ENCODE measurements at regions not wholly inside any gene's neighbourhood (a gene's known extent, or its start where the extent isn't known, plus 50 kb on each side); places are given as distances from the start of the nearest gene placed in this dataset.
"Not testable (repeated sequence)": the region's sequence is repeated elsewhere in the genome, so short reads cannot be mapped to it uniquely, and the experiment has no call there.

DNA sequence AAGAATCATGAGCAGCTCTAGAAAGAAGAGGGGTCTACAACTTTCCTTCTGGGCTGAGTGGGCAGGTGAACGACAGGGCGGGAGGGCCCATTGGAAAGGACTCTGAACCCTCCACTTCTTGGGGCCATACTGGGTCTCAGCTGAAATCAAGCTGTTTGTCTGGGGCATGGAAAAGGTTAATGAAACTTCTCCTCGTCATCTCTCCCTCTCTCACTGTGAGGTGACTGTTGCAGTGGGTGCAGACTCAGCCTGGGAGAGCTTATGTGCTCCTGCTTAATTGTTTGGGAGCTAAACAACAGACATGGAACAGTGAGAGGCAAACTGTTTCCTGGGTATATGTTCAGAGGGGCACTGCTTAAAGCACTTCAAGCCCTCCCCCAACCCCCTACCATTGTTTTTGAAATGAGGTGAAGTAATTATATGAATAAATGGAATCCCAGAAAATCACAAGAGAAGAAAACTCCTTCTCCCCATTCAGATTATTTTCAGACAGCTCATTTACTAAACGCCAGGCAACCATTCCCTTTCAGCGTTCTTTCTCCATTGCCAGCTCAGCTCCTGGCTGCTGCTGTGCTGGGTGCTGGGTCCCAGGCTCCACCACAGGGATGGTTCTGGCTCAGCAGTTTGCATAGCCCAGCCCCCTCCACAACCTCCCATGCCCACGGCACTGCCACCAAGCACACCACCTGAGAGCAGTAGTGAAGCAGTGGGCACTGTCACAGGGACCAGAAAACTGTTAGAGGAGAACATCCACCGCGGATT, 444.9 kb upstream of the TBL1XR1 start:
- in situ Hi-C loops (cut with HindIII; ENCODE audit: low sequenced_read_pairs) = no loop called here

DNA sequence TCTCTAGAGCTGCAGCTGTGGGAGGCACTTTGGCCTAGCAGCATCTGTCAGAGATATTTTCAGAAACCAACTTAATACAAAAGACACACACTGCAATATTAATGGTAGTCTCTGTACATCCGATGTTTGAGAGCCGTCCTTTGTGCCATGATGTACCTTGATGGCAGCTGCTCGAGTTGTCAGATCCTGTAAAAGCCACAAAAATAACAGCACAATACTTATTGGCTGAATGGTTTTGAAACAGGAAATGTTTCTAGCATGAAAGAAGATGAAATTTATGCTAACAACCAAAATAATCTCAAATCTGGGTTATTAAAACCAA, 445.5 kb upstream of the TBL1XR1 start:
- in situ Hi-C loops (cut with HindIII; ENCODE audit: low sequenced_read_pairs) = no loop called here

DNA sequence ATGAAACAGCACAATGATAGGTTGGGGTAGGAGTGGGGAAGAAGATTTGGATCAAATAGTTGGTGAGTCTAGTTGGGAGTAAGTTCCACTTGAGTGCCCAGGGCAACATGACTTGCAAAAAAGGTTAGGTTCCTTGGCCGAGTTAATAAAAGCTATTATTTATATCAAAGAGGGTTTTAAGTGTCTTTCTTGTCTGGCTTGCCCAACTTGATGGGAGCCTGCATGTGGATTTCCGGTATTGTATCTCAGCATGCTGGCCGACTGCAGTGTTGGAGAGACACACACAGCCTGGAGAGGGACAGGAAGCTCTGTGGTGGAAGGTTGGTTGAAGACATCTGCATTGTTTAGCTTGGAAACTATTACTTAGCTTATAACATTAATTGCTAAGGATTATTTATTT, 449.5 kb upstream of the TBL1XR1 start:
- in situ Hi-C loops (cut with HindIII; ENCODE audit: low sequenced_read_pairs) = no loop called here

DNA sequence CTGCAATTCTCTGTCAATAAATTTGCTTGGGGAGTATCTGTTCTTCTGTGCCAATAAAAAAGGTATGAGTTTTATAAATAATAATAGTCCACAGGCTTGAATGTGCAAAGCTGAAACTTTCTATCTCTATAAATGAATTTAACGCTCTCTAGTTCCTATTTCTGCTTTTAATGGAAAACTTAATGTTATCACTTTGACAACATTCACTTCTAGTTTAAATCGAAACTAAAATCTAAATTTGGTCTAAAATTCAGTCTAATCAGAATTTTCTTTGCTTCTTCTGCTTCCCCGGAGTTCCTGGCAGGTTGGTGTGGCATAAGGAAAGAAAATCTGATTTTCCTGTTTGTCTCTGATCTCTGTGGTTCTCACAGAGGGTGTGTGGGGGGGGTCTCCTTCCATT, 450.1 kb upstream of the TBL1XR1 start:
- in situ Hi-C loops (cut with HindIII; ENCODE audit: low sequenced_read_pairs) = no loop called here

DNA sequence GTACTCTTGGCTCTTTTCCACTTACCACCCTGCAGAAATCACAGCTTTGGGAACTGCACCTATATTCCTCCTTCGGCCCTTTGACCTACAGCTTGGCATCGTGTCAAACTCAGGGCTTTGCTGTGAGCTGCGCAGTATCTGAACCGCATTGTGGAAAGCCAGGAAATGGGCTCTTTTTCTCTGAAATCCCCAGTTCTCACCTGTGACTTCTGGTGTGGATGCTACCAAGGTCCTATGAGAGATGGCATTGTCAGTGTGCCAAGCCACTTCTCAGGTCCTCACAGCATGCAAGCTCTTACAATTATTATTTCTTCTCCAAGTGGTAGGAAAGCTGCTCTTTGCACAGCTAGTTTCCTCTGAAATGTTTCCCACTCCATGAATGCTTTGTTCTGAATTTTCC, 450.6 kb upstream of the TBL1XR1 start:
- in situ Hi-C loops (cut with HindIII; ENCODE audit: low sequenced_read_pairs) = no loop called here

DNA sequence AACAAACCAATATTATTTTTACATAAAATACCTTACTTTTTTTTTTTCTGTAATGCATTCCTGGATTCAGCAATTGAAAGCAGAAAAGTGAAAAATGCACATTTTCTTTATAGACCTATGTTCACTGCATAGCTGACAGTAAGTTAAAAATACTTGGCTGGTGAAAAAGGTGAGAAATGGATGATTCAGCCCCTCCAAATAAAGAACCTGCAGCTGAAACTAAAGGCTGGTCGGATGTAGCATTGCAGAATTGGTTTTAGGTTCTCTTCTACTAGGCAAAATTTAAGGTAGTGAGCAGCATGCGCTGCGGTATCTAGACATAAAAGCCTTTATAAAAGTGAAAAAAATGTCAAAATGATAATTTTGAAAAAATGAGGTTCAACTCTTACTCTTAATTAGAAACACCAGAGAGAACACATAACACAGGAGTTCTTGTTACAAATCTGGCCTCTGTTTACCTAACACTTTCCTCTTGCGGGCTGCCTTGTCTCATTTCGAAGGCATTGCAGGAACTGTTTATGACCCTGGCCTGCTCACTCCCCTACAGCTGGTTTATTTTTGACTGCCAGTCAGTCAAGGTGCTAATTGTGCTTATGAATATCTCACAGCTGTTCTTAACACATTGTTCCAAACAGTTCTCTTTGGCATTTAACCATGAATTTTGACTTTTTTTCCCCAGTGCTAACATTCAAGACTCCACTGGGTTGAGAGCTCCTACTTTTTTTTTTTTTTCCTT, 455.4 kb upstream of the TBL1XR1 start:
- in situ Hi-C loops (cut with HindIII; ENCODE audit: low sequenced_read_pairs) = no loop called here

DNA sequence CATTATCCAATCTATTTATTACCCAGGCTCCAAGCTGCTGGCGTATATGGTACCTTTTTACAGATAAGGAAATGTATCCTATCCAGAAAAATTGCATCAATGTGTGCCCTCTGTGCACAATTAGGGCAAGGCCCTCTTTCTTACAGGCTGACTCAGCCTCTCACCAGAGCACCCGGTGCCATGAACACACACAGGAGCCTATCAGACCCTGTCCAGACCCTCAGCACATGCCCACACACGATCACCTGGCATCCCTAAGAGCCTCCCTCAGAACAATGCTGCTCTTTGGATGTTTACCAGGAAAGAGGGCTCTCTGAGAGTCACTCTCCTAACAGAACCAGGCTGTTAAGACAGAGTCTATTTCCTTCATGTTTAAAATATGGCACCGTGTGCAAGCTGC, 460.0 kb upstream of the TBL1XR1 start:
- in situ Hi-C loops (cut with HindIII; ENCODE audit: low sequenced_read_pairs) = no loop called here

DNA sequence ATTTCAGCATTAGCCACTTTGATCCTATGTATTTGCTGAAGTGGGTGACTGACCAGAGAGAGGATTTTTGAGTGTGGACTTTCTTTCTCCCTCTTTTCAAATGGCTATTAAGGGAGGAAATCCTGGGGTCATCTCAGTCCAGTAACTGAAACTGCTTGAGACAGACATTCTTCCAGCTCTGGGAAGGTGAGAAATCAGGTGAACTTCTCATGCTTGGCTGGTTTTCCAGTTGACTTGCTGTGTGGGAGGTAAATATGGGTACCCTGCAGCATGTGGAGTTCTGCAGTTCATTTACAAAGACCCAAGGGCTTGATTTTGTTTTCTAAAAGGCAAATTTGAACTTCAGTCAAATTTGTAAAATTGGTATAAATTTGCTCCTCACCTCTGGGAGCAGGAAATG, 461.1 kb upstream of the TBL1XR1 start:
- in situ Hi-C loops (cut with HindIII; ENCODE audit: low sequenced_read_pairs) = no loop called here

DNA sequence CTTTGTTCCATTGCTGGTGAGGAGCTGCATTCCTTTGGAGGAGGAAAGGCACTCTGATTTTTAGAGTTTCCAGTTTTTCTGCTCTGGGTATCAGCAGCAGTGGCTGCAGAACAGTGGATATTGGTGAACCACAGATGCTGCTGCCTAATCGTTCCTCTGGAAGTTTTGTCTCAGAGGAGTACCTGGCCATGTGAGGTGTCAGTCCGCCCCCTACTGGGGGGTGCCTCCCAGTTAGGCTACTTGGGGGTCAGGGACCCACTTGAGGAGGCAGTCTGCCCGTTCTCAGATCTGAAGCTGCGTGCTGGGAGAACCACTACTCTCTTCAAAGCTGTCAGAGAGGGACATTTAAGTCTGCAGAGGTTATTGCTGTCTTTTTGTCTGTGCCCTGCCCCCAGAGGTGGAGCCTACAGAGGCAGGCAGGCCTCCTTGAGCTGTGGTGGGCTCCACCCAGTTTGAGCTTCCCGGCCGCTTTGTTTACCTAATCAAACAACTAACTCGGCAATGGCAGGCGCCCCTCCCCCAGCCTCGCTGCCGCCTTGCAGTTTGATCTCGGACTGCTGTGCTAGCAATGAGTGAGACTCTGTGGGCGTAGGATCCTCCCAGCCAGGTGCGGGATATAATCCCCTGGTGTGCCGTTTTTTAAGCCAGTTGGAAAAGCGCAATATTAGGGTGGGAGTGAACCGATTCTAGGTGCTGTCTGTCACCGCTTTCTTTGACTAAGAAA, 467.3 kb upstream of the TBL1XR1 start:
- in situ Hi-C loops (cut with HindIII; ENCODE audit: low sequenced_read_pairs) = not testable (repeated sequence)

DNA sequence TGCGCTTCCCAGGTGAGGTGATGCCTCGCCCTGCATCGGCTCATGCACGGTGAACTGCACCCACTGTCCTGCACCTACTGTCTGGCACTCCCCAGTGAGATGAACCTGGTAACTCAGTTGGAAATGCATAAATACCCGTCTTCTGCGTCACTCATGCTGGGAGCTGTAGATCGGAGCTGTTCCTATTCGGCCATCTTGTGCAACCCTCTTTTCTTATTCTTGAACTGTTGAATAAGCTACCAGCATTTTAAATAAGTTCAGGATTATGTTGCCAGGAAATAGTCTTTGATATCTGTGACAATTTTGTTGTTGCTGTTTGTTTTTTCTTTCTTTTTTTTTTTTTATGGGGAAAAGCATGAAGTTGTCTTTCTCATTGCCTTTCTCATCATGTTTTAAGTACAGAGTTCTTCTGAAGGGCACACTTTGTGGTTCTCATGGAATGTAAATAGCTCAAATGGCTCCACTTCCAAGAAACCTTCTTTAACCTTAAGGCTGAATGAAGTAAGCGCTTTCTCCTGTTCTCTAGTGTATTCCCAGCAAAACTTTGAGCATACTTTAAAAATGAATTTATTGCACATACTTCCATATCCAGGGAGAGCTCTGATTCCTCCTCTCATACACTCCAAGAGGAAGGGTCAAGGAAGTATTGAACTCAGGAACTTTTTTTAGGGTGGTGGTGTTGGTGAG, 468.0 kb upstream of the TBL1XR1 start:
- in situ Hi-C loops (cut with HindIII; ENCODE audit: low sequenced_read_pairs) = no loop called here

DNA sequence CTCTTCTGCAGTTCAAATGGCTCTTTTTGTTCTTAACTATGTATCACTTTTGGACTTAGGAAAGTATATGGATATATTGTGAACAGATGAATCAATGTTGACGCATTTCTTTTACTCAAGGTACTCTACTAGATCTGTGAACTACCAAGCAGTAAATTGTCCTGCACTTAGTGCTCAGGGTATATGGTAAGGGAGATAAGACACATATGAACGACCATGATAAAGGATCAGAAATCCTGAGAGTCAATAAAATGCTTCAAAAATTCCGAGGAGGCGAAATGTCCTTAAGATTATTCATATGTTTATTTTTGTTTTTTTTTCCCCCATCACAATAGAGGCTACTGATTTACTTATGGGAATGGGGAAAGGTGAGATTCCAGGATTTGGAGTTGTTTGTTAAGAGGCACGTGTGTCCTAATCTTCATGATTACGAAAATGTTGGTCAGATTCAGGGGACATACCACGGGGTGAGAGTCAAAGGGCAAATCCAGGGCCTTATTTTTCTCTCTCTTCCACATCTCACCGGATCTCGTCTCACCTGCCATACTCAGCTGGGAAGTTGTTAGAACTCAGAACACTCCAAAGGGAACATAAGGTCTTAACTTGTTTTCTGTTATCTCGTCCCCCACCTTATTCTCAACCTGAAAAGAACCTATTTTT, 475.1 kb upstream of the TBL1XR1 start:
- in situ Hi-C loops (cut with HindIII; ENCODE audit: low sequenced_read_pairs) = no loop called here

DNA sequence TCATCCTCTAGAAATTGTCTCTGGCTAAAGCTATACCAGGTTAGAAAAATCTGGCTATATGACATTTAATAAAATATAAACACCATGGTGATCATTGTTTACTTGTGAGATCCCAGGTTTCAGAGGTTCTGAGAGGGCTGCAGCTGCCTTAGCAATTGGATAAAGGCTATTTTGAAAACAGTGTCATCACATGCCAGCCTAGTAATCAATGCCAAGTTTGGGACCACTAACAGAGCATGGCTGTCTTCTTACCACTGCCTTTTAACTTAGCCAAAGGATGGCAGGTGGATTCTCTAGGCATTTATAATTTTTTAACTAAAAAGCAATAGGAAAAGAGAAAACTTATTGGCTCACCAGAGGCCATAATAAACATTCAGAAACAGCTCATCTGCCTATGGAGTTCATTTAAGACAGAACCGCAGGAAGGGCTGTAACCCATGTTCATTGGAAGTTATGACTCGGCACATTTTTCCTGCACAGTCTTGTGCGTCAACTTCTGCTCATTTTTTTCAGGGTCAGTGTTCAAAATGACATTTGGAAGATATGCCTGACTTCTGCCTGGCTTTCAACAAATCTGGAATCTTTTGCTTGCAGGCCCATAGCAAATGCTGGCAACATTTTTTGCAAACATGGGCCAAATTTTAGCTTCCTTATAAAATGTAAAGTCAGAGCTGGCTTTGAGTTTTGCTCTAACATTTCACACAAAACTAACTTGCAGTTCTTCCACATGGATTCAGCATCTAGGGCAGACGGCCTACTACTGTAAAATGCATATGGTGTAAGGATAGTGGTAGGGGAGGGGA, 476.0 kb upstream of the TBL1XR1 start:
- in situ Hi-C loops (cut with HindIII; ENCODE audit: low sequenced_read_pairs) = no loop called here

DNA sequence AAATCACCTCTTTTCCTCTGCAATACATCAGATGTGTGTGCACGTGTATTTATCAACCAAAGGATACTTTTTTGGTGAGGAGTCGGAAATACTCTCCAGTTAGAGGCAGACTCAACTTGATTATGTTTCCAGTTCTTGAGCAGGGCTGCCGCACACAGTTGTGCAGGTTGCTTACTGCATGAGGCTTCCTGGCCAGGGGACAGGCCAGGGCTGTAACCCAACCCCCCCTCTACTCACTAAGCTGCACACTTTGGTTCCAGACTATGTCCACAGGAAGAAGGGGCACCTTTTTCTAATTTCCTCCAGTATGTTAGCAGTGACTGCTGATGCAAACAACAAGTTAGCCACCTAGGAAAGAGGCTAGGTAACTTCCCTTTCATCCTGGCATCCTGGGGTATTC, 476.9 kb upstream of the TBL1XR1 start:
- in situ Hi-C loops (cut with HindIII; ENCODE audit: low sequenced_read_pairs) = no loop called here

DNA sequence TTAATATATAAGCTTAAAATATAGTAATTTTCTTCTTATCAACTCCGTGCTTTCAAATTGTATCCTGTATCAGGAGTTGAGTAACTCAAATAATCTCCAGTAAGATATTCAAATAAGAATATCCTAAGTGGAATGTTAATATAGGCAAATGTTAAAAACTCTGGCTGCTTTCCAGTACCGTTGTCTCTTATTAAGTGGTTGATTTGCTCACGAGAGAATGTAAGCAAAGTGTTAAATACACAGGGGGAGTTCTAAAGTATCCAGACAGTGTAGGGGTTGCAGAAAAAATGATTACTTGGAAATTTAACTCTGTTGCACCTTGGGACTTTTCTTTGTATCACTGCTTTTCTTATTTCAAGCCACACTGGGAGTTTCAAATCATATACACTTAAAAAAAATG, 478.9 kb upstream of the TBL1XR1 start:
- in situ Hi-C loops (cut with HindIII; ENCODE audit: low sequenced_read_pairs) = no loop called here

DNA sequence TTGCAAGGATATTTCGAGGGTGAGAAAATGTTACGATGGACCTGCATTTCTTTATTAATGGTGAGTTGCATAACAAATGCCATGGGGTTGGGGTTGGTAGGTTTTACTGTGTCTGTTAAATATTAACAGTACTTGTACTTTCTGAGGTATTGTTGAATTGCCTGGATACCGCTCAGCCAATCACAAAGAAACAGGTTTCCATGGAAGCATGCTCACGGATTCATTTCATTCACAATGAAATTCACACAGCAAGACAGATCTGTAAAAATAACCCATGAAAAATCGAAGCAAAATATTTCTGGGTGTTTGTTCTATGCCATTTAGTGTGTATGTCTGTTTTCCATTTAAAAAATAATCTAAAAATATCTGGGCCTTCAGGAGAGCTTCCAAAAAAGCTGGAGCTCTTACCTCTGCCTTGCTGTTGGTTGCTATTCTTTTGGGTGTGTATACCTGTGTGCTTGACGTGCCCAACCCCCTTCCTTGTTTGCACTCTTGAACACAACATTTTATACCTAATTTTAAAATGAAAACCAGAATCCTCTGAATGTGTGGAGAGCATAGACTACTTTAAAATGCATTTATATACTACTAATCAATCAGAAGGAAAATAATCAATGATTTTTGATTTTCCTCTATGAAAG, 479.8 kb upstream of the TBL1XR1 start:
- in situ Hi-C loops (cut with HindIII; ENCODE audit: low sequenced_read_pairs) = no loop called here

DNA sequence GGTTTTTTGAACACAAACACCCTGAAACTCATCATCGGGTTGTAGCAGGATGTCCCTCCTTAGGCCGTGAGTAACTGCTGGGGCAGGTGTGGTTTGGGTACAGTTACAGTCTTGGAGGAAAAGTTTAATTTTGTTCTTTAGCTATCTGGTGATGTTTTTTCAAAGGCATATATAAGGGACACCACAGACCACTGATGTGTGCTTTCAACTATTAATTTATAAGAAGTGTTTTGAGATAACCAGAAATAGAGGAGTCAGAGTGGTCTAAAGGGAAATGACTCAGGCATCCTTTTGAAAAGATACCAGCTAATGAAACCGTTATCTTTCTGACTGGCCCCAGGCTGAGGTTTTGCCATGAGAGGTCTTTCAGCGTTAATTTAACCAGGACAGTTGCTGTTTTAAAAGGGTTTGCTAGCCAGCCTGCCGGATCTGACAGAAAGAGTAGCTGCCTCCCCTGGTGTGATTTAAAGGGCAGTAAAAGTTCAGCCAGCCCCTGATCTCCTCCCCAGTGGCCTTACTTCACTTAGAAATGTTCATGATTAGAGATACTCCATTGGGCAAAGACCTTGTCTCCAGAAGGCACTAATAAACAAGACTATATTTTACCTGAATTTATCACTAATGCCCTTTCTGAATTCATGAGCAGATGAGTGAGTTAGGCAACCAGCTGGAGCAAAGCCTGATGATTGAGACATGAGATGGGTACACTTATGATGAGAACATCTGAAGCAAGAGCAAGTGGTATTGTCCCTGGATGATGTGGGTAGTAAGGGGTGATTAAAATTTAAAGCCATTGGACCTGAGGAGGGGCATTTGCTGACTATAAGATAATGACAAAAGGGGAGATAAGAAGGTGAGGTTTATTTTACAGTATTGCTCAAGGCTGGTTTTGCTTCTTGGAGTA, 482.5 kb upstream of the TBL1XR1 start:
- in situ Hi-C loops (cut with HindIII; ENCODE audit: low sequenced_read_pairs) = no loop called here

DNA sequence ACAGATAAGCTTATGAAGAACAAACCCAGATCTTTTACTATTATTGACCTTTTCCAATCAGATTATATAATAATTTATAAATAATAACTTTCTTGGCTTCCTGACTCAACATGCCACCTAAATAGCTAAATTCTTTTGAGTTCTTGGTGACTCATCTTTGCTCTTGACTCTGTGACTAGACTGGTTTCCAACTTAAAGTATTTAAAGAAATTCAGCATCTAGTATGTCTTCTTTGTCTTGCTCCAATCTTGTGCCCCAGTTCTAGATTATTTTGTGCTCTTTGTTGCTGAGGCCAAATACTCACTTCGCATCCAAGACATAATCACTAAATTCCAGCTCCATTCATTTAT, 483.2 kb upstream of the TBL1XR1 start:
- in situ Hi-C loops (cut with HindIII; ENCODE audit: low sequenced_read_pairs) = no loop called here

DNA sequence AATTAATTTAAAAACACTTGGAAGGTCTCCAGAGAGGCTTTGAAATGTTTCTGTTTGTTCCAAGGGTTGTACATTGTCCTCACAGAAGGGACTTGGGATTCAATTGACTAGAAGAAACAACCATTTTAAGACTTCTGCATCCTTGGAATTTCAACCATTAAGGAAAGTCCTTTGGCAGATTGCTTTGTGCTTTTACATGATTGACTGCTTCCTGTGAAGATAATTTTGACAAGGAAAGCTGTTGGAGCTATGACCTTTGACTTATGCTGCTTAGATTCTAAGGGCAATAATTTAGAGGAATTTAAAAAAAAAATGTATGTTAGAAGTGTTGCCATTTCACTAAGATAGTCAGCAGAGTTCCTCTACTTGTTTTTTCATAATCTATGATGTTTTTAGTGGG, 483.9 kb upstream of the TBL1XR1 start:
- in situ Hi-C loops (cut with HindIII; ENCODE audit: low sequenced_read_pairs) = no loop called here

DNA sequence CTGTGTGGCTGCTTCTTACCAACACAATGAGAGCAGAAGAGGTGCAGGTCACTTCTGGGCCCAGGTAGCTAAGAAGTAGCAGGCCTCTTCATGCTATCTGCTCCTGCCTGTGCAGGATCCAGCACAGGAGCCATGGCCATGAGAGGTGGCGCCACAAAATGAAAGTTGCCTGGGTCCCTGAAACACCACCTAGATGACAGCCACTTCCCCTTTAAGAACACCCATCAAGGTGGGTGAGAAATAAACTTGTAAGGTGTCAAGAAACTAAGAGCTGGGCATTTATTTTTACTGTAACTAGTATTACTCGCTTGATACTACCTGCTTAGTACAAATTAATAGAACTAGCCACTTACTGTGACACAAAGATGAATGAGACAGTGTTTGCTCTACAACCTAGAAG, 484.6 kb upstream of the TBL1XR1 start:
- in situ Hi-C loops (cut with HindIII; ENCODE audit: low sequenced_read_pairs) = no loop called here

All from DLD1 (cell line).